ENCODE measurements at regions not wholly inside any gene's neighbourhood (a gene's known extent, or its start where the extent isn't known, plus 50 kb on each side); places are given as distances from the start of the nearest gene placed in this dataset.

DNA sequence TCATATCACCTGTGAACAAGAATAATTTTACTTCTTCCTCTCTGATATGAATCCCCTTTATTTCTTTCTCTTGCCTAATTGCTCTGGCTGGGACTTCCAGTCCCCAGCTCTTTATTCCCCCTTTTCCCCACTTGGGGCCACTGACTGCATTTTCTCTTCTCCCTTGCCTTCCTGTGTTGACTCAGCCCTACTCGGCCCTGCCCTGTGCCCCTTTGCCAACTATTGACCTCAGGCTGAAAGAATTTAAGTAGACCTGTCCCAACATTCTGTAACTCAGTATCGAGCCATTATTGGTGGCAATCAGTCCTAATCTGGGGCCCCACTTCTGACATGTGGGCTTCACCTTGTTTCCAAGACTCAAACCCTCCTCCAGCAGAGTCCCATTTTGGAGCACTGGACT is 60.6 kb upstream of the STUM start:
- TF ChIP-seq EP300 (IDR thresholded peaks at IDR 0.05; ENCODE audit: borderline replicate concordance) (no peak), FOXM1 (IDR thresholded peaks at IDR 0.05; ENCODE audit: borderline replicate concordance, low read depth) (no peak), TEAD4 (IDR thresholded peaks at IDR 0.05) (no peak), NFIC (IDR thresholded peaks at IDR 0.05) (0 out of 2 replicates have a peak, but pooled peaks have one; percentile 42)
- TF ChIP-seq, protein P1, sequence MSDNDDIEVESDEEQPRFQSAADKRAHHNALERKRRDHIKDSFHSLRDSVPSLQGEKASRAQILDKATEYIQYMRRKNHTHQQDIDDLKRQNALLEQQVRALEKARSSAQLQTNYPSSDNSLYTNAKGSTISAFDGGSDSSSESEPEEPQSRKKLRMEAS (IDR thresholded peaks at IDR 0.05): no peak

DNA sequence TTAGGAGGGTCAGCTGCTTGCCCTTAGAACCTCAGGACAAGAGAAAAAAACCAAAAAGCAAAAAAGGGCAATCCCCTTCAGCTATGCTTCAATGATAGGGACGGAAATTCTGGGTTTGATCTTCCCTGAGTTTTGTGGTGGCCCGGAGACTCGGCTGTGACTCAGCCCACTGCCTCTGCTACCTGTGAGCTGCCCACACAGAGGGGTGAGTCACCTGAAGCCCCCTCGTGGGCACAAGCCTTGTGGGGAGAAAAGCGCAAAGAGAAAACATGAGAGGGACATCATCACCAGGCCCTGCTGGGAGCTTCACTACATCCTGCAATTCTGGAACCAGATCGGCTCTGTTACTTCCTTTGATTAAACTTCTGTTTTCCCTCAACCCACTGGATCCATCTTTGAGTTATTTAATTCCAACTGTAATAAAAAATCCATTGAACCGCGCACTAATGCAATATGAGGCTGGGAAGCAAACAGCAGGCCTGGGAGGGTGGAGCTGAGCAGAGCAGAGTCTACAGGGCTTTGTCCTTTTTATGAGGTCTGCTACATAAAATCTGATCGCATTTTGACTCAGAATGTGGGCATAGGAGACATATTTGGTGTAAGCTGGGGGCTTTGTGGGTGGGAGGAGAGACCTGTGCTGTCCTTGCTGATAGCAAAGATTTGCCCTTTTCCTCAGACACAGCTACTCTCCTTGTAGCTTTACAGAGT is 58.7 kb upstream of the STUM start:
- no peak for TF ChIP-seq FOXM1 (IDR thresholded peaks at IDR 0.05; ENCODE audit: borderline replicate concordance, low read depth)
- no peak for TF ChIP-seq EP300 (IDR thresholded peaks at IDR 0.05; ENCODE audit: borderline replicate concordance)
- no peak for TF ChIP-seq ZBTB7A (IDR thresholded peaks at IDR 0.05; ENCODE audit: low read depth)
- no peak for TF ChIP-seq YY1 (IDR thresholded peaks at IDR 0.05; ENCODE audit: low read depth)
- no peak for TF ChIP-seq TEAD4 (IDR thresholded peaks at IDR 0.05)
- no peak for TF ChIP-seq TCF12 (IDR thresholded peaks at IDR 0.05; ENCODE audit: low read depth)
- TF ChIP-seq, protein P2, sequence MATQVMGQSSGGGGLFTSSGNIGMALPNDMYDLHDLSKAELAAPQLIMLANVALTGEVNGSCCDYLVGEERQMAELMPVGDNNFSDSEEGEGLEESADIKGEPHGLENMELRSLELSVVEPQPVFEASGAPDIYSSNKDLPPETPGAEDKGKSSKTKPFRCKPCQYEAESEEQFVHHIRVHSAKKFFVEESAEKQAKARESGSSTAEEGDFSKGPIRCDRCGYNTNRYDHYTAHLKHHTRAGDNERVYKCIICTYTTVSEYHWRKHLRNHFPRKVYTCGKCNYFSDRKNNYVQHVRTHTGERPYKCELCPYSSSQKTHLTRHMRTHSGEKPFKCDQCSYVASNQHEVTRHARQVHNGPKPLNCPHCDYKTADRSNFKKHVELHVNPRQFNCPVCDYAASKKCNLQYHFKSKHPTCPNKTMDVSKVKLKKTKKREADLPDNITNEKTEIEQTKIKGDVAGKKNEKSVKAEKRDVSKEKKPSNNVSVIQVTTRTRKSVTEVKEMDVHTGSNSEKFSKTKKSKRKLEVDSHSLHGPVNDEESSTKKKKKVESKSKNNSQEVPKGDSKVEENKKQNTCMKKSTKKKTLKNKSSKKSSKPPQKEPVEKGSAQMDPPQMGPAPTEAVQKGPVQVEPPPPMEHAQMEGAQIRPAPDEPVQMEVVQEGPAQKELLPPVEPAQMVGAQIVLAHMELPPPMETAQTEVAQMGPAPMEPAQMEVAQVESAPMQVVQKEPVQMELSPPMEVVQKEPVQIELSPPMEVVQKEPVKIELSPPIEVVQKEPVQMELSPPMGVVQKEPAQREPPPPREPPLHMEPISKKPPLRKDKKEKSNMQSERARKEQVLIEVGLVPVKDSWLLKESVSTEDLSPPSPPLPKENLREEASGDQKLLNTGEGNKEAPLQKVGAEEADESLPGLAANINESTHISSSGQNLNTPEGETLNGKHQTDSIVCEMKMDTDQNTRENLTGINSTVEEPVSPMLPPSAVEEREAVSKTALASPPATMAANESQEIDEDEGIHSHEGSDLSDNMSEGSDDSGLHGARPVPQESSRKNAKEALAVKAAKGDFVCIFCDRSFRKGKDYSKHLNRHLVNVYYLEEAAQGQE (IDR thresholded peaks at IDR 0.05; ENCODE audit: low read depth): no peak
- TF ChIP-seq, protein P1 (IDR thresholded peaks at IDR 0.05): no peak
- TF ChIP-seq TAF1 (IDR thresholded peaks at IDR 0.05; ENCODE audit: low read depth): no peak
- TF ChIP-seq CREB1 (IDR thresholded peaks at IDR 0.05; ENCODE audit: low read depth): no peak

DNA sequence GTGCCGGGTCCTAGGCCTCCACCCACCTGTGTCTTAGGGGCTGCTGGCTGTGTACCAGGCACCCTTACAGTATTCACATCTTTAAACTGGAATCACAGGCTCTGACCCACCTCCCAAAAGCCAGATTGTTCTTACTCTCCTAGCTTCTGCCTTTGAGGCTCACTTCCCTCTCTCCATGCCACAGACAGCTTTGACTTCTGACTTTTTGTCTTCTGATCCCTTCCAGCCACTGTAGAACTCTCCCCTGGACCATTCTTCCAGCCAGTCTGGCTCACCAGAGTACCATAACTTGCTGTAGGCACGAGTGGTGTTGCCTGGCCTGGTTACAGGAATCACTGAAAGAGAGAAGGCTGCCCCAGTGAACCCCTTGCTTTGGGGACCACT is 58.1 kb upstream of the STUM start:
- TF ChIP-seq, protein P3, sequence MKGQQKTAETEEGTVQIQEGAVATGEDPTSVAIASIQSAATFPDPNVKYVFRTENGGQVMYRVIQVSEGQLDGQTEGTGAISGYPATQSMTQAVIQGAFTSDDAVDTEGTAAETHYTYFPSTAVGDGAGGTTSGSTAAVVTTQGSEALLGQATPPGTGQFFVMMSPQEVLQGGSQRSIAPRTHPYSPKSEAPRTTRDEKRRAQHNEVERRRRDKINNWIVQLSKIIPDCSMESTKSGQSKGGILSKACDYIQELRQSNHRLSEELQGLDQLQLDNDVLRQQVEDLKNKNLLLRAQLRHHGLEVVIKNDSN (IDR thresholded peaks at IDR 0.05): no peak
- TF ChIP-seq CREB1 (IDR thresholded peaks at IDR 0.05; ENCODE audit: low read depth) (no peak), CEBPB (IDR thresholded peaks at IDR 0.05) (no peak), EGR1 (IDR thresholded peaks at IDR 0.05) (no peak), RAD21 (IDR thresholded peaks at IDR 0.05; ENCODE audit: low read depth) (no peak)

DNA sequence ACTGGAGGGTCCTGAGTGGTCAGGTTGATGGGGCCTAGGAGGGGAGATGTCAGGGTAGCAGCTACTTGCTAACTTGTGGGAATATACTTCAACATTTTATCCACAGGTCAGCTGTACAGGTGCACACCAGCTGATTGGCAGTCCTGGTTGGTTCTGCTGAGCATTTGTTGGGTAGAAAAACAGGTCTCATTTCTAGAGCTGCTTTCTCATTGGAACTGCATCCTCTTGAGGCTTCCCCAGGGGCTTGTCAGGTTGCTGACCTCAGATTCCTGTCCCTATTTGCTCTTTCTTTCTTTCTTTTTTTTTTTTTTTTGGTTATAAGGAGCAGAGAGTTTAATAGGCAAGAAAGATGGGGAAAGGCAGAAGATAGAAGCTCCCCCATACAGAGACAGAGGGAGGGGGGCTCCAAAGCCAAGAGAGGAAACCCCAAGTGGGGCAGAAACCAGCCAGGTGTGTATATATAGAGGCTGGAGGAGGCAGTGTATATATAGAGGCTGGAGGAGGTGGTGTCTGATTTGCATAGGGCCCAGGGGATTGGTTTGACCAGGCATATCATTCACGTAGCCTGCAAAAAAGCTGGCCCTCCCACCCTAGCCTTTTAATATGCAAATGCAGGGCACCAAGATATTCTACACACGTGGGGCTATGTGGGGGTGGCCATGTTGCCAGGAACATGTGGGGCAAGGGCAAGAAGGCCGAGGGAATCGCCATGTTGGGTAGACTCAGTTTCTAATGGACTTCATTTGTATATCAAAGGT is 57.3 kb upstream of the STUM start:
- no peak for TF ChIP-seq YY1 (IDR thresholded peaks at IDR 0.05; ENCODE audit: low read depth)
- TF ChIP-seq NFIC (IDR thresholded peaks at IDR 0.05): no peak
- TF ChIP-seq CREB1 (IDR thresholded peaks at IDR 0.05; ENCODE audit: low read depth): no peak
- no peak for TF ChIP-seq EGR1 (IDR thresholded peaks at IDR 0.05)
- TF ChIP-seq CEBPB (IDR thresholded peaks at IDR 0.05): no peak
- no peak for TF ChIP-seq TAF1 (IDR thresholded peaks at IDR 0.05; ENCODE audit: low read depth)
- TF ChIP-seq, protein P1 (IDR thresholded peaks at IDR 0.05): no peak
- TF ChIP-seq TEAD4 (IDR thresholded peaks at IDR 0.05): no peak

DNA sequence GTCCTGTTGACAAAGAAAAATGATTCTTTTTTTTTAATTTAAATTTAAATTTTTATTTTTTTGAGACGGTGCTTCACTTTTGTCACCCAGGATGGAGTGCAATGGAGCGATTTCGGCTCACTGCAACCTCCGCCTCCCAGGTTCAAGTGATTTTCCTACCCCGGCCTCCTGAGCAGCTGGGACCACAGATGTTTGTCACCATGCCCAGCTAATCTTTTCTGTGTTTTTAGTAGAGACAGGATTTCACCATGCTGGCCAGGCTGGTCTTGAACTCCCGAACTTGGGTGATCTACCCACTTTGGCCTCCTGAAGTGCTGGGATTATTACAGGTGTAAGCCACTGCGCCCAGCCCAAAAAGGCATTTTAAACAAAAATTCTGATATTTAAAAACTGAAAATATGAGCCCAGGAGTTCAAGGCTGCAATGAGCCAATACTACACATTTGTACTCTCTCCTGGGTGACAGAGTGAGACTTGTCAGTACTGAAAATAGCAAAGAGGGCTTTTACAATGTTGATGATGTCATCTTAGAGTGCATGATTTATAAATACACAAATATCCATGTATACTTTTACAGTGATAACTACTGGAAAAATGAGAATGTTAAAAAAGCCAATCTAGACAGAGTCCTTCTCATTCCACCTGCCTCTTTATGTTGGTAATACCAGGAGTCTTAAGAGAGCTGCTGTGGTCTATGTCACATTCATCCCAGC is 56.0 kb upstream of the STUM start:
- no peak for TF ChIP-seq FOXM1 (IDR thresholded peaks at IDR 0.05; ENCODE audit: borderline replicate concordance, low read depth)
- TF ChIP-seq TAF1 (IDR thresholded peaks at IDR 0.05; ENCODE audit: low read depth): no peak
- TF ChIP-seq, protein P1 (IDR thresholded peaks at IDR 0.05): no peak
- no peak for TF ChIP-seq RAD21 (IDR thresholded peaks at IDR 0.05; ENCODE audit: low read depth)
- TF ChIP-seq CEBPB (IDR thresholded peaks at IDR 0.05): no peak
- TF ChIP-seq, protein P3 (IDR thresholded peaks at IDR 0.05): no peak
- no peak for TF ChIP-seq EGR1 (IDR thresholded peaks at IDR 0.05)
- TF ChIP-seq CREB1 (IDR thresholded peaks at IDR 0.05; ENCODE audit: low read depth): no peak
- TF ChIP-seq ZBTB7A (IDR thresholded peaks at IDR 0.05; ENCODE audit: low read depth): no peak
- TF ChIP-seq NFIC (IDR thresholded peaks at IDR 0.05): no peak
- no peak for TF ChIP-seq EP300 (IDR thresholded peaks at IDR 0.05; ENCODE audit: borderline replicate concordance)
- TF ChIP-seq TCF12 (IDR thresholded peaks at IDR 0.05; ENCODE audit: low read depth): no peak
- TF ChIP-seq TEAD4 (IDR thresholded peaks at IDR 0.05): no peak
- TF ChIP-seq YY1 (IDR thresholded peaks at IDR 0.05; ENCODE audit: low read depth): no peak
- TF ChIP-seq, protein P2 (IDR thresholded peaks at IDR 0.05; ENCODE audit: low read depth): no peak

All from Ishikawa (cell line).